ENCODE measurements at regions not wholly inside any gene's neighbourhood (a gene's known extent, or its start where the extent isn't known, plus 50 kb on each side); places are given as distances from the start of the nearest gene placed in this dataset.
"Not testable (repeated sequence)": the region's sequence is repeated elsewhere in the genome, so short reads cannot be mapped to it uniquely, and the experiment has no call there.

DNA sequence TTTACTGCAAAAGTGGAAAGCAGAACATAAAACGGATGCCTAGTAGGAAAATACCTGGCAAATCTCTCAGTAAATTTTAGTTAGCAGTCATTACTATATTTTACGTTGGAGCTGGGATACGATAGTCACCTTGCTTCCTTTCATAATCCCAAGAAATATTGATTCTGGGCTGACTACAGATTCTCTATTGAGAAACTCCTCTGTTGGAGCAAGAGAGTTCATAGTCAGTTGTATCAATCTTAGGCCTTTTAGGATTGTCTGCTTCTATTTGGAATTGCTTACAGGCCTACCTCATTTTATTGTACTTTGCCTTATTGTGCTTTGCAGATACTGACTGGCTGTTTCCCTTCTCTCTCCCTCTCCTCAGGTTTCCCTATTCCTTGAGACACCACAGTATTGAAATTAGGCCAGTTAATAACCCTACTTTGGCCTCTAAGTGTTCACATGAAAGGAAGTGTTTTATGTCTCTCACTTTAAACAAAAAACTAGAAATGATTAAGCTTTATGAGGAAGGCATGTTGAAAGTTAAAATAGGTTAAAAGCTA, 233.7 kb upstream of the TARS1 start:
- ChIA-PET POLR2A (no interaction called here), CTCF (interaction anchor here (1.0 kb wide), 1 partner anchor 8 kb away, joined by 3 read pairs; no protein-coding TSS in a partner anchor)
- TF ChIP-seq, protein P1, sequence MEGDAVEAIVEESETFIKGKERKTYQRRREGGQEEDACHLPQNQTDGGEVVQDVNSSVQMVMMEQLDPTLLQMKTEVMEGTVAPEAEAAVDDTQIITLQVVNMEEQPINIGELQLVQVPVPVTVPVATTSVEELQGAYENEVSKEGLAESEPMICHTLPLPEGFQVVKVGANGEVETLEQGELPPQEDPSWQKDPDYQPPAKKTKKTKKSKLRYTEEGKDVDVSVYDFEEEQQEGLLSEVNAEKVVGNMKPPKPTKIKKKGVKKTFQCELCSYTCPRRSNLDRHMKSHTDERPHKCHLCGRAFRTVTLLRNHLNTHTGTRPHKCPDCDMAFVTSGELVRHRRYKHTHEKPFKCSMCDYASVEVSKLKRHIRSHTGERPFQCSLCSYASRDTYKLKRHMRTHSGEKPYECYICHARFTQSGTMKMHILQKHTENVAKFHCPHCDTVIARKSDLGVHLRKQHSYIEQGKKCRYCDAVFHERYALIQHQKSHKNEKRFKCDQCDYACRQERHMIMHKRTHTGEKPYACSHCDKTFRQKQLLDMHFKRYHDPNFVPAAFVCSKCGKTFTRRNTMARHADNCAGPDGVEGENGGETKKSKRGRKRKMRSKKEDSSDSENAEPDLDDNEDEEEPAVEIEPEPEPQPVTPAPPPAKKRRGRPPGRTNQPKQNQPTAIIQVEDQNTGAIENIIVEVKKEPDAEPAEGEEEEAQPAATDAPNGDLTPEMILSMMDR (IDR thresholded peaks at IDR 0.05; ENCODE audit: control extremely low read depth, extremely low read depth, low read depth, missing control alignments), result no peak
- DNase-seq (ENCODE audit: extremely low spot score), result no peak

DNA sequence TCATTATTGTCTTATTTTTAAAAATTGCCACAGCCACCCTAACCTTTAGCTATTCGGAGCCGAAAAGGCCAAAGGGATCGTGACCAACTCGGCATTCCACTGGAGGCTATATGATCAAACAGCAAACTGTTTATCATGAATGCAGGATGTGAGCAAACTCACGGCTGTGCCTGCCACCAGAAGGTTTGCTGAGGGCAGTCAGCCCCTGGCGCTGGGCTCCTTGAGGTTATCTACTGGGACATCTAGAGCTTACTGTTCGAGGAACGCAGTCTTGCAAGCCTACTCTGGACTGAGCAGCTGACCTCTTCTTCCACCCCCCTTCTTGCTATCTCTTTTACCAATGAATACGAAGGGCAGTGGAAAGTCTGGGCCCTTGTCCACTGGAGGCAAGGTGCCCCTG, 231.5 kb upstream of the TARS1 start:
- TF ChIP-seq, protein P1 (IDR thresholded peaks at IDR 0.05; ENCODE audit: control extremely low read depth, extremely low read depth, low read depth, missing control alignments), result no peak
- CTCF ChIA-PET, result interaction anchor here (1.0 kb wide), 1 partner anchor 10 kb away, joined by 3 read pairs; no protein-coding TSS in a partner anchor
- POLR2A ChIA-PET, result no interaction called here
- DNase-seq (ENCODE audit: extremely low spot score), result no peak

DNA sequence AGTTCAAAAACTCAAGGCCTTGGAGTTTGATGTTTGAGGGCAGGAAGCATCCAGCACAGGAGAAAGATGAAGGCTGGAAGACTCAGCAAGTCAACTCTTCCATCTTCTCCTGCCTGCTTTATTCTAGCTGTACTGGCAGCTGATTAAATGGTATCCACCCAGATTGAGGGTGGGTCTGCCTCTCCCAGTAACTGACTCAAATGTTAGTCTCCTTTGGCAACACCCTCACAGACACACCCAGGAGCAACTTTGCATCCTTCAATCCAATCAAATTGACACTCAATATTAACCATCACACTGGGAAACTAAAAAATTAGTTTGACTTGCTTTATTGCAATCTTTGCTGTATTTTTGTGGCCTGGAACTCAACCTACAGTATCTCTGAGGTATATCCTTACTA, 230.5 kb upstream of the TARS1 start:
- DNase-seq (ENCODE audit: extremely low spot score); POLR2A ChIA-PET; CTCF ChIA-PET: not testable (repeated sequence)

DNA sequence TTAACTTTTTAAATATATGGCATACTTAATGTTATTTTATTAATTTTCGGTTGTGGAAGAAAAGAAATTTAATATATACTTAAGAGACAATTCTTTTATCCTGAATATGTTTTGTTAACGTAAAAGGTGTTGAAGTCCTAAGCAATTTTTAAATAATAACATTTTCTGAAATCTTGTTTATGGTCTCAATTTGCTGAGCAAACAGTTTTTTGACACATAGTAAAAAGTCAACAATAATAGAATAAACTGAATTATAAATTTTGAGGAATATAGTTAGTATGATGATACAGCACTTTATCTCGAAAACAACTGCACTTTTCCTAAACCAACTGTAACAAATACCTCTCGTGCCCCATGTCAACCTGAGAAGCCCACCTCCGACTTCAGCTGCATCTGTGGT, 229.8 kb upstream of the TARS1 start:
- DNase-seq (ENCODE audit: extremely low spot score), result no peak
- TF ChIP-seq, protein P1 (IDR thresholded peaks at IDR 0.05; ENCODE audit: control extremely low read depth, extremely low read depth, low read depth, missing control alignments), result no peak
- POLR2A ChIA-PET, result no interaction called here
- CTCF ChIA-PET, result no interaction called here

DNA sequence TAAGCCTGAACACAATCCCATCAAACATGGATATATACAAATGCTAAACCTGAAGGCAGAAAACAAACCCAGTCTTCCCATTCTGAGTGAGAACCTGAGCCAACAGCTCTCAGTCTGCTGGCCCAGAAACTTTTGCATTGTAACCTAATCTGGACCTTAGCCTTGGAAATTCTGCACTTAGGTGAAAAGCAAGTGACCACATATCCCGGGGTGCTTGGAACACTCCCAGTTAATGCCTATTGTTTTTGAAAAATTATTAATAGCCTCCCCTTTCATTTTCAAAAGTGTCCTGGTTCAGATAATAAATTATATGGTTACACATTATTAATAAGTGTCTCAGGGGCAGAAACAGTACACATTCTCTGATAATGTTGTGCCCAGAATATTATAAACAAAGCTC, 228.3 kb upstream of the TARS1 start:
- CTCF ChIA-PET, result interaction anchor here (1.3 kb wide), 1 partner anchor 12 kb away, joined by 4 read pairs; no protein-coding TSS in a partner anchor
- TF ChIP-seq, protein P1 (IDR thresholded peaks at IDR 0.05; ENCODE audit: control extremely low read depth, extremely low read depth, low read depth, missing control alignments), result no peak
- POLR2A ChIA-PET, result no interaction called here
- DNase-seq (ENCODE audit: extremely low spot score), result no peak

DNA sequence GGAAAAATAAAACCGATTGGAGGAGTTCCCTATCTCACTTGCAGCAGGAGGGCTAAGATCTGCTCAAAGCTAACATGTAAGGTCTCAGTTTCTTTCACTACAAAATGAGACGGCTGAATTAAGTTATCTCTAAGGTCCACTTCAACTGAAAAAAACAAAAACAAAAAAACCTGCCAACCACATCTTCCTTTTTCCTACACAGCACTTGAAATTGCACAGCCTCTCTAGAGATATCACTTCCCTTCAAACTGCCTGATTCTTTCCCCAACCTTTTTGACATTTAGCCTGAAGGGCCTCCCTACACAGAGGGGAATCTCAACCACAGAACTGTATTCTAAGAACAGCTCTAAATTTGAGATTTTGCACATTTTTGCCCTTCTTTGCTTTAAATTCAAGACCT, 227.9 kb upstream of the TARS1 start:
- no peak for DNase-seq (ENCODE audit: extremely low spot score)
- ChIA-PET CTCF (interaction anchor here (1.3 kb wide), 1 partner anchor 11 kb away, joined by 4 read pairs; no protein-coding TSS in a partner anchor), POLR2A (no interaction called here)
- TF ChIP-seq, protein P1 (IDR thresholded peaks at IDR 0.05; ENCODE audit: control extremely low read depth, extremely low read depth, low read depth, missing control alignments), result no peak

DNA sequence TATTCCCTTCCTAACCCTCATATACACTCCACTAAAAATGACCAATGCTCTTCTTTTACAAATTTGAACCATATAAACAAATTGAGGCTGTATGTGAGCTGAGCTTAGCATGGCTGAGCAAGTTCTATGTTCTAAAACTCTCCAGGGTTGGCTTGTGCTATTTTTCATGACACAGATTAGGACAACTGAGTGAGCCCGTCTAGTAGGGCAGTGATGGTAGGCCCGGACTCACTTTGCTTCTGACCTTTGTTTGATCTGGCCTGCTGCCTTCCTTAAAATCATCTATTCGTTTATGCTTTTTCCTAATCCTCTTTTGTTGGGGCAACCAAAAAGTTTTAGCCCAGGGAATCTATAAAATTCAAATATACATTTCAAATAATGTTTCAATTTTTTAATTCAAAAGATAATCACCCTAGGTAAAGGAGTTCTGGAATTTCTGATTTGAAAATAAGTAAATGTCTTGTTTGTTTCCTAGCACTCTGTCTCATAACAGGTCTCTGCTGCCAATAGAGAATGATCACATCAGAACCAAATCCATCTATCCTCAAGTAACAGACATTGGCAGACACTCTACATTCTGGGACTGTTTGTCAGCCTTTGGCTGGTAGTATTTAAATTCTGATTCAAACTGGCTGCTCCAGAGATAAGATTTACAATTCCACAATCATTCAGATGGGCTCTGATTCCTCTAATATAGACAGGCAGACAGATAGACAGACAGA, 217.0 kb upstream of the TARS1 start:
- CTCF ChIA-PET, result interaction anchor here (1.8 kb wide), 1 partner anchor 11 kb away, joined by 4 read pairs; no protein-coding TSS in a partner anchor
- TF ChIP-seq, protein P1 (IDR thresholded peaks at IDR 0.05; ENCODE audit: control extremely low read depth, extremely low read depth, low read depth, missing control alignments), result no peak
- POLR2A ChIA-PET, result no interaction called here

More for the DNA sequence above, 217.0 kb upstream of the TARS1 start:
- no peak for DNase-seq (ENCODE audit: extremely low spot score)

Measured in GM10248 (cell line).